ENCODE measurements at regions not wholly inside any gene's neighbourhood (a gene's known extent, or its start where the extent isn't known, plus 50 kb on each side); places are given as distances from the start of the nearest gene placed in this dataset.

GRCh38 chr20:11777387-11778205, 140.1 kb upstream of the BTBD3 start:
- WGBS, 2 experiments (ENCODE audit: extremely low coverage in 2 of 2, insufficient read length in 1 of 2): 78% methylated on average over 6 of the region's 14 CpGs; no CpG with 5 or more reads in 1 of the 2 experiments
- no peaks in the 10 kb centered on the region for H3K9me1 ChIP-seq (ENCODE audit: insufficient read depth, low read length)
- no peak overlapping the region; the same call in 1 of the 2 replicates for H3K4me3 ChIP-seq (ENCODE audit: insufficient read depth, low read depth, low read length)
- peak overlapping the region; percentile 75 for H2BK5ac ChIP-seq (ENCODE audit: low read depth, low read length, poor library complexity, severe bottlenecking)
- peak overlapping the region; percentile 89 for H2BK120ac ChIP-seq (ENCODE audit: low read depth, low read length)
- H3K23ac ChIP-seq (ENCODE audit: low read depth, low read length): peak overlapping the region; percentile 89
- peak overlapping the region; percentile 57; the same call in 1 of the 3 replicates for H2BK15ac ChIP-seq (ENCODE audit: low read depth, low read length)
- peaks cover 5% of the 10 kb centered on the region for H3K4me1 ChIP-seq (ENCODE audit: control insufficient read depth, insufficient read depth, low read length)
- H4K20me1 ChIP-seq (ENCODE audit: insufficient read depth, low read length): no peaks in the 10 kb centered on the region
- intact Hi-C loops (cut with micrococcal nuclease) (loop anchor here (10.0 kb wide), 1 partner anchor 117 kb away; no protein-coding TSS in a partner anchor), dilution Hi-C loops (cut with HindIII; ENCODE audit: low sequenced_read_pairs, unreplicated experiment) (no loop called here), in situ Hi-C loops (cut with MboI; ENCODE audit: low sequenced_read_pairs) (no loop called here)
- peak overlapping the region; percentile 85; the same call in 1 of the 2 replicates for H3K56ac ChIP-seq (ENCODE audit: extremely low read depth, insufficient read depth, low read length)
- H3K4ac ChIP-seq (ENCODE audit: low read depth, low read length): peak overlapping the region; percentile 86
- H3K79me1 ChIP-seq (ENCODE audit: low read depth in 1 of 2, low read length in 2 of 2): no peaks in the 10 kb centered on the region
- peak overlapping the region; percentile 35 for H3K18ac ChIP-seq (ENCODE audit: low read depth, low read length)
- H3K36me3 ChIP-seq (ENCODE audit: control insufficient read depth, insufficient read depth, low read length): no peaks in the 10 kb centered on the region
- peak overlapping the region; percentile 76 to 86 for H4K8ac ChIP-seq (ENCODE audit: low read depth in 2 of 2, low read length in 2 of 2)
- ChIA-PET POLR2A (ENCODE audit: unreplicated experiment) (no interaction called here), CTCF (no interaction called here)
- H3K4me2 ChIP-seq (ENCODE audit: low read depth, low read length): peak overlapping the region; percentile 56; the same call in 1 of the 2 replicates
- H3K27me3 ChIP-seq (ENCODE audit: control insufficient read depth, insufficient read depth, low read length): no peaks in the 10 kb centered on the region
- no peak overlapping the region for H2AK9ac ChIP-seq (replicated peaks; ENCODE audit: low read depth, low read length, poor library complexity)
- peak overlapping the region; percentile 19 for H3K27ac ChIP-seq (ENCODE audit: insufficient read depth, low read length)
- H4K91ac ChIP-seq (ENCODE audit: insufficient read depth, low read depth, low read length): peak overlapping the region; percentile 64
- H2AK5ac ChIP-seq (ENCODE audit: low read depth, low read length): peak overlapping the region; percentile 74
- H3K9me3 ChIP-seq (ENCODE audit: control insufficient read depth, insufficient read depth, low read length): no peaks in the 10 kb centered on the region
- DNase-seq (peak; percentile 40), ATAC-seq (ENCODE audit: low read depth) (peak; percentile 94)
- H4K5ac ChIP-seq (ENCODE audit: low read depth, low read length): peak overlapping the region; percentile 21
- H3K9ac ChIP-seq (ENCODE audit: low read depth, low read length): peak overlapping the region; percentile 8
- TF ChIP-seq RFX5 (IDR thresholded peaks at IDR 0.05; ENCODE audit: low read depth, low read length) (no peak), CEBPB (IDR thresholded peaks at IDR 0.05; ENCODE audit: low read depth, low read length) (no peak), RCOR1 (IDR thresholded peaks at IDR 0.05; ENCODE audit: insufficient replicate concordance, low read length) (no peak)
- BruUV-seq (replicated peaks): no TSS peak
- peak overlapping the region; percentile 72 for H3K14ac ChIP-seq (replicated peaks; ENCODE audit: low read depth, low read length)
- H2BK20ac ChIP-seq (ENCODE audit: low read depth, low read length): peak overlapping the region; percentile 90
- H2AFZ ChIP-seq (replicated peaks; ENCODE audit: low read length, poor library complexity): peak overlapping the region; percentile 74
